ENCODE measurements at regions not wholly inside any gene's neighbourhood (a gene's known extent, or its start where the extent isn't known, plus 50 kb on each side); places are given as distances from the start of the nearest gene placed in this dataset.

DNA sequence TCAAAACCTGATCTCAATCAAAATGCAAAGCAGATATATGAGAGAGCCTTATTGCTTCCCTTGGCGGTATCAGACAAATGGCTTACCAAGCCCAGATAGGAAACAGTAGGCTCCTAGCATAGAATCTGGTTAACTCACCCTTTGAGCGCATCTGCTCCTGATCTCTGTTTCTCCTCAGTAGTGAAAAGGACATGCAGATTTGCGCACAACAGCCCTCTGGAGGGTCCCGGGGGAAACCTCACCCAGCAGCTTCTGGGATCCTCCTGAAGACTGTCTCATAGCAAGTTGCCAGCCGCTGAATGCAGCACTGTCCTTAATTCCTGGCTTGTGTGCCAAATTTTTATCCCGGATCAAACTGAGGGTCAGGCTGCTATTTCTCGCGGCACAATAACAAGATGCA, 192.2 kb downstream of the FASLG start:
- TF ChIP-seq, protein P1, sequence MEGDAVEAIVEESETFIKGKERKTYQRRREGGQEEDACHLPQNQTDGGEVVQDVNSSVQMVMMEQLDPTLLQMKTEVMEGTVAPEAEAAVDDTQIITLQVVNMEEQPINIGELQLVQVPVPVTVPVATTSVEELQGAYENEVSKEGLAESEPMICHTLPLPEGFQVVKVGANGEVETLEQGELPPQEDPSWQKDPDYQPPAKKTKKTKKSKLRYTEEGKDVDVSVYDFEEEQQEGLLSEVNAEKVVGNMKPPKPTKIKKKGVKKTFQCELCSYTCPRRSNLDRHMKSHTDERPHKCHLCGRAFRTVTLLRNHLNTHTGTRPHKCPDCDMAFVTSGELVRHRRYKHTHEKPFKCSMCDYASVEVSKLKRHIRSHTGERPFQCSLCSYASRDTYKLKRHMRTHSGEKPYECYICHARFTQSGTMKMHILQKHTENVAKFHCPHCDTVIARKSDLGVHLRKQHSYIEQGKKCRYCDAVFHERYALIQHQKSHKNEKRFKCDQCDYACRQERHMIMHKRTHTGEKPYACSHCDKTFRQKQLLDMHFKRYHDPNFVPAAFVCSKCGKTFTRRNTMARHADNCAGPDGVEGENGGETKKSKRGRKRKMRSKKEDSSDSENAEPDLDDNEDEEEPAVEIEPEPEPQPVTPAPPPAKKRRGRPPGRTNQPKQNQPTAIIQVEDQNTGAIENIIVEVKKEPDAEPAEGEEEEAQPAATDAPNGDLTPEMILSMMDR (IDR thresholded peaks at IDR 0.05) = no peak
- TF ChIP-seq POLR2AphosphoS5 (IDR thresholded peaks at IDR 0.05) = no peak
- no peak for TF ChIP-seq POLR2A (IDR thresholded peaks at IDR 0.05)

Data from breast epithelium (tissue), 3 donors.